Medulla oblongata (tissue), 1 donor: ENCODE measurements at regions not wholly inside any gene's neighbourhood (a gene's known extent, or its start where the extent isn't known, plus 50 kb on each side); places are given as distances from the start of the nearest gene placed in this dataset.
"Not testable (repeated sequence)": the region's sequence is repeated elsewhere in the genome, so short reads cannot be mapped to it uniquely, and the experiment has no call there.

Source experiments
- DNase-seq: peaks from one replicate; pipeline ENCODE4 v3.0.0-alpha.2; 2015; ENCODE audit errors: extremely low spot score

- peak; percentile 48 for DNase-seq
These were observed 194.6 kb downstream of the FAM43A start for GRCh38 chr3:194879991-194880939.

GRCh38 chr3:194880940-194881925 lies 195.6 kb downstream of the FAM43A start:
- DNase-seq, result no peak

GRCh38 chr3:194884649-194885315 lies 199.1 kb downstream of the FAM43A start:
- no peak for DNase-seq

GRCh38 chr3:194885766-194886165 lies 200.1 kb downstream of the FAM43A start:
- DNase-seq, result no peak

GRCh38 chr3:194886836-194887235 lies 201.2 kb downstream of the FAM43A start:
- DNase-seq, result no peak

GRCh38 chr3:194888062-194888461 lies 202.4 kb downstream of the FAM43A start:
- DNase-seq, result not testable (repeated sequence)

- DNase-seq, result no peak
These were observed 203.2 kb downstream of the FAM43A start for GRCh38 chr3:194888916-194889315.

GRCh38 chr3:194890091-194890490 lies 204.4 kb downstream of the FAM43A start:
- DNase-seq, result no peak

GRCh38 chr3:194893121-194893987 lies 207.7 kb downstream of the FAM43A start:
- no peak for DNase-seq

GRCh38 chr3:194894538-194894937 lies 208.9 kb downstream of the FAM43A start:
- no peak for DNase-seq

GRCh38 chr3:194900854-194901522 lies 215.3 kb downstream of the FAM43A start:
- DNase-seq, result no peak

- DNase-seq, result not testable (repeated sequence)
These were observed 217.8 kb downstream of the FAM43A start for GRCh38 chr3:194903447-194903846.

GRCh38 chr3:194904999-194905398 lies 219.3 kb downstream of the FAM43A start:
- DNase-seq, result not testable (repeated sequence)

GRCh38 chr3:194905696-194906095 lies 220.0 kb downstream of the FAM43A start:
- DNase-seq, result no peak

- DNase-seq, result no peak
These were observed 220.5 kb downstream of the FAM43A start for GRCh38 chr3:194906229-194906629.

GRCh38 chr3:194906970-194907629 lies 221.4 kb downstream of the FAM43A start:
- DNase-seq, result no peak

GRCh38 chr3:194907811-194908210 lies 222.1 kb downstream of the FAM43A start:
- no peak for DNase-seq

- no peak for DNase-seq
These were observed 222.8 kb downstream of the FAM43A start for GRCh38 chr3:194908496-194908895.

- DNase-seq, result no peak
These were observed 223.3 kb downstream of the FAM43A start for GRCh38 chr3:194908972-194909371.
